GM12878 (cell line): ENCODE measurements at regions not wholly inside any gene's neighbourhood (a gene's known extent, or its start where the extent isn't known, plus 50 kb on each side); places are given as distances from the start of the nearest gene placed in this dataset.

Experiments used
- ATAC-seq: fragments of 200-7000 bp; cut with Tn5 transposase; 3 replicates; pipeline ENCODE4 v1.9.1; 2020; ENCODE audit warnings: mild to moderate bottlenecking, moderate library complexity
- BruUV-seq: library from RNA; stranded (reverse); fragments of 400-500 nt; replicated peaks from 2 replicates; lab custom pipeline; 2021; lab: Mats Ljungman, UMichigan
- CTCF ChIA-PET: fragments of 300-600 bp; sonication (Branson Sonifier 250); formaldehyde crosslinking; extraction: SDS; loops from one replicate; lab custom pipeline; 2021; ENCODE audit warnings: inconsistent platforms; lab: Yijun Ruan, JAX
- POLR2A ChIA-PET: fragments of 350-600 bp; formaldehyde crosslinking; extraction: SDS; loops from one replicate; lab custom pipeline; 2021; ENCODE audit warnings: inconsistent platforms; lab: Charles Lee
- RAD21 ChIA-PET: fragments of 300-600 bp; sonication (Branson Sonifier 250); formaldehyde crosslinking; loops from one replicate; lab custom pipeline; 2023; ENCODE audit warnings: antibody characterized with exemption; ENCODE audit not compliant: unreplicated experiment; lab: Charles Lee
- SMC1A ChIA-PET: fragments of 300-600 bp; sonication (Branson Sonifier 250); formaldehyde crosslinking; loops from one replicate; lab custom pipeline; 2023; ENCODE audit not compliant: unreplicated experiment, uncharacterized antibody; lab: Charles Lee
- DNase-seq: peaks from one replicate; pipeline ENCODE4 v3.0.0-alpha.2; 2011; ENCODE audit warnings: low read depth, low spot score
- FAIRE-seq: peaks from 3 replicates; lab custom pipeline; 2011; peaks lifted over from hg19 to GRCh38; lab: Jason Lieb, UNC
- H2AFZ ChIP-seq: 2 replicates; pipeline ENCODE4 v1.6.0; 2011; ENCODE audit warnings: low read depth, low read length, control low read depth; ENCODE audit not compliant: control insufficient read depth
- H3K27ac ChIP-seq: 2 replicates; pipeline ENCODE4 v1.5.1; 2011; ENCODE audit warnings: control low read depth; ENCODE audit not compliant: control insufficient read depth, insufficient read depth
- H3K27me3 ChIP-seq, 2 experiments: replicated peaks in 1 of 2; 2 replicates each; pipeline versions ENCODE4 v1.6.0 to v1.6.1; 2011; ENCODE audit warnings: low read length in 1 of 2; ENCODE audit not compliant: control insufficient read depth in 2 of 2, insufficient read depth in 2 of 2
- H3K36me3 ChIP-seq, 2 experiments: 2 replicates each; pipeline ENCODE4 v1.5.1; 2011; ENCODE audit warnings: low read length in 1 of 2; ENCODE audit not compliant: control insufficient read depth in 2 of 2, insufficient read depth in 2 of 2
- H3K4me1 ChIP-seq: 2 replicates; pipeline ENCODE4 v1.6.1; 2011; ENCODE audit warnings: mild to moderate bottlenecking, low read length, moderate library complexity, mixed read lengths; ENCODE audit not compliant: control insufficient read depth, insufficient read depth
- H3K4me2 ChIP-seq: 2 replicates; pipeline ENCODE4 v1.6.0; 2011; ENCODE audit warnings: control low read depth; ENCODE audit not compliant: control insufficient read depth, insufficient read depth
- H3K4me3 ChIP-seq: fragments of 200-600 bp; sonication (generic); 2 replicates; pipeline ENCODE4 v1.5.1; 2016
- H3K79me2 ChIP-seq: 2 replicates; pipeline ENCODE4 v1.6.0; 2011; ENCODE audit warnings: low read length; ENCODE audit not compliant: control insufficient read depth, insufficient read depth
- H3K9ac ChIP-seq: 2 replicates; pipeline ENCODE4 v1.8.0; 2011; ENCODE audit warnings: low read length, control low read depth, mixed read lengths; ENCODE audit not compliant: control insufficient read depth, insufficient read depth
- H3K9me3 ChIP-seq: replicated peaks from 3 replicates; pipeline ENCODE4 v1.5.1; 2011; ENCODE audit warnings: mild to moderate bottlenecking, low read length; ENCODE audit not compliant: control insufficient read depth, insufficient read depth
- H4K20me1 ChIP-seq: 2 replicates; pipeline ENCODE4 v1.6.0; 2011; ENCODE audit not compliant: control insufficient read depth, insufficient read depth
- ASH2L ChIP-seq: fragments of 300-600, 200-600 bp; sonication (generic); IDR thresholded peaks from 2 replicates; pipeline ENCODE4 v1.6.1; 2017; ENCODE audit warnings: low read depth, mild to moderate bottlenecking, borderline replicate concordance
- BCL11A ChIP-seq: IDR thresholded peaks from 2 replicates; pipeline ENCODE4 v1.6.1; 2011; ENCODE audit warnings: low read depth, low read length
- CBFB ChIP-seq: IDR thresholded peaks from 2 replicates; pipeline ENCODE4 v1.6.1; 2016; ENCODE audit warnings: antibody characterized with exemption, low read depth
- CEBPB ChIP-seq, 2 experiments: fragments of 150-350 bp in 1 of 2; IDR thresholded peaks; 2 replicates each; pipeline ENCODE4 v1.6.1; 2012 to 2014; ENCODE audit warnings: low read depth in 2 of 2, low read length in 2 of 2, borderline replicate concordance in 1 of 2, inconsistent platforms in 1 of 2
- ETV6 ChIP-seq, 2 experiments: fragments of 450-650 bp in 1 of 2; IDR thresholded peaks in 1 of 2; conservative IDR thresholded peaks in 1 of 2; 2 replicates each; pipeline ENCODE4 v1.6.1; 2014; ENCODE audit warnings: antibody characterized with exemption in 1 of 2, borderline replicate concordance in 1 of 2, low read depth in 1 of 2, mild to moderate bottlenecking in 1 of 2, moderate library complexity in 1 of 2
- HDAC2 ChIP-seq: fragments of 200-600 bp; sonication (generic); IDR thresholded peaks from 2 replicates; pipeline ENCODE4 v1.6.1; 2017
- HDGF ChIP-seq: fragments of 450-650 bp; IDR thresholded peaks from 2 replicates; pipeline ENCODE4 v1.6.1; 2016; ENCODE audit warnings: antibody characterized with exemption
- HSF1 ChIP-seq: fragments of 150-350 bp; IDR thresholded peaks from 2 replicates; pipeline ENCODE4 v1.6.1; 2014; ENCODE audit warnings: mild to moderate bottlenecking, low read depth, low read length
- MTA3 ChIP-seq: IDR thresholded peaks from 2 replicates; pipeline ENCODE4 v1.6.1; 2012; ENCODE audit warnings: low read length, inconsistent platforms, borderline replicate concordance
- NFXL1 ChIP-seq: fragments of 450-650 bp; IDR thresholded peaks from 2 replicates; pipeline ENCODE4 v1.6.1; 2017; ENCODE audit warnings: antibody characterized with exemption, mild to moderate bottlenecking, borderline replicate concordance
- NR2C2 ChIP-seq: IDR thresholded peaks from 2 replicates; pipeline ENCODE4 v1.6.1; 2011; ENCODE audit warnings: borderline replicate concordance, low read depth; ENCODE audit not compliant: control insufficient read depth, insufficient read length
- PAX5 ChIP-seq: IDR thresholded peaks from 2 replicates; pipeline ENCODE4 v1.6.1; 2011; ENCODE audit warnings: low read depth, low read length, borderline replicate concordance
- POLR2AphosphoS5 ChIP-seq: IDR thresholded peaks from 2 replicates; pipeline ENCODE4 v1.6.1; 2011; ENCODE audit warnings: mild to moderate bottlenecking, low read length, inconsistent platforms
- RCOR1 ChIP-seq: conservative IDR thresholded peaks from 2 replicates; pipeline ENCODE4 v1.6.1; 2012; ENCODE audit warnings: low read depth, low read length, improper control_type of control experiment
- SUPT20H ChIP-seq: IDR thresholded peaks from 2 replicates; pipeline ENCODE4 v1.6.1; 2011; ENCODE audit warnings: low read depth, mild to moderate bottlenecking, low read length, moderate library complexity, borderline replicate concordance; ENCODE audit not compliant: control insufficient read depth
- TCF3 ChIP-seq: IDR thresholded peaks from 2 replicates; pipeline ENCODE4 v1.6.1; 2012; ENCODE audit warnings: low read depth, mild to moderate bottlenecking, low read length, borderline replicate concordance; ENCODE audit not compliant: insufficient read depth
- USF1 ChIP-seq: IDR thresholded peaks from 2 replicates; pipeline ENCODE4 v1.6.1; 2011; ENCODE audit warnings: borderline replicate concordance, low read depth, mild to moderate bottlenecking, moderate library complexity, mixed read lengths, low read length; ENCODE audit not compliant: insufficient read depth; ENCODE audit errors: extremely low read length
- ZNF217 ChIP-seq: fragments of 450-650 bp; IDR thresholded peaks from 2 replicates; pipeline ENCODE4 v1.6.1; 2017; ENCODE audit warnings: antibody characterized with exemption, mild to moderate bottlenecking
- ZNF622 ChIP-seq: fragments of 450-650 bp; IDR thresholded peaks from 2 replicates; pipeline ENCODE4 v1.6.1; 2017; ENCODE audit warnings: mild to moderate bottlenecking, inconsistent platforms
- WGBS: methylation state at CpG from one replicate; pipeline ENCODE4 v1.1.6; 2016; ENCODE audit warnings: low lambda C conversion rate; ENCODE audit not compliant: insufficient replicate concordance, insufficient coverage; ENCODE audit errors: missing lambda C conversion rate; 5-methylcytosine and 5-hydroxymethylcytosine counted together
- in situ Hi-C: fragments of 300-500 bp; cut with MboI; formaldehyde crosslinking; loops from 9 replicates; pipeline ENCODE4 v1.14.3; 2018; ENCODE audit warnings: mixed read lengths
- intact Hi-C: fragments of 100-400 bp; cut with micrococcal nuclease; formaldehyde crosslinking; loops from one replicate; pipeline ENCODE4 v1.14.2; 2022; ENCODE audit not compliant: unreplicated experiment

GRCh38 chr2:167721593-167721992 is 525.8 kb downstream of the STK39 start:
- no peaks in the 10 kb centered on the region for H4K20me1 ChIP-seq
- H3K9me3 ChIP-seq = no peaks in the 10 kb centered on the region
- H3K27me3 ChIP-seq = no peaks in the 10 kb centered on the region
- CTCF ChIA-PET = no interaction called here
- no peak overlapping the region for H2AFZ ChIP-seq
- RAD21 ChIA-PET = no interaction called here
- intact Hi-C loops (no loop called here), in situ Hi-C loops (no loop called here)
- H3K27ac ChIP-seq = no peak overlapping the region
- SMC1A ChIA-PET = no interaction called here
- no peak overlapping the region for H3K9ac ChIP-seq
- no peak for DNase-seq
- no peaks in the 10 kb centered on the region for H3K4me1 ChIP-seq
- no peaks in the 10 kb centered on the region for H3K79me2 ChIP-seq
- POLR2A ChIA-PET = no interaction called here
- no peak for TF ChIP-seq HDGF
- no peak for TF ChIP-seq ETV6 (conservative IDR thresholded peaks at IDR 0.05 in 1 of 2, IDR thresholded peaks at IDR 0.05 in 1 of 2; ENCODE audit: borderline replicate concordance in 1 of 2, low read depth in 1 of 2)
- no peak for TF ChIP-seq USF1
- TF ChIP-seq HDAC2 = no peak
- TF ChIP-seq HSF1 = no peak
- TF ChIP-seq CBFB = no peak
- TF ChIP-seq, all 136 proteins: peak for 0
- FAIRE-seq = no peak
- 9% methylated on average over 3 of the region's 3 CpGs for WGBS
- no TSS peak for BruUV-seq
- Histone ChIP-seq H3K36me3 (no peaks in the 10 kb centered on the region), H3K4me2 (no peak overlapping the region), H3K4me3 (no peak overlapping the region)
- ATAC-seq = no peak

- ChIA-PET POLR2A (no interaction called here), CTCF (no interaction called here), RAD21 (no interaction called here), SMC1A (no interaction called here)
- Histone ChIP-seq H3K79me2 (no peaks in the 10 kb centered on the region), H3K4me3 (no peak overlapping the region), H3K4me1 (no peaks in the 10 kb centered on the region), H2AFZ (no peak overlapping the region), H3K4me2 (no peak overlapping the region), H4K20me1 (no peaks in the 10 kb centered on the region), H3K27me3 (no peaks in the 10 kb centered on the region), H3K36me3 (no peaks in the 10 kb centered on the region), H3K27ac (no peak overlapping the region), H3K9me3 (no peaks in the 10 kb centered on the region), H3K9ac (no peak overlapping the region)
- WGBS = 0% methylated on average over 4 of the region's 4 CpGs
- in situ Hi-C loops (no loop called here), intact Hi-C loops (no loop called here)
- ATAC-seq = no peak
- BruUV-seq = no TSS peak
- no peak for DNase-seq
- FAIRE-seq = no peak
- no peak for TF ChIP-seq CEBPB (IDR thresholded peaks at IDR 0.05; ENCODE audit: borderline replicate concordance in 1 of 2, low read depth in 2 of 2, low read length in 2 of 2)
- no peak for TF ChIP-seq MTA3
- no peak for TF ChIP-seq PAX5
- no peak for TF ChIP-seq TCF3
- TF ChIP-seq BCL11A = no peak
- TF ChIP-seq NFXL1 = no peak
- TF ChIP-seq ASH2L = no peak
- TF ChIP-seq NR2C2 = no peak
- TF ChIP-seq POLR2AphosphoS5 = no peak
- TF ChIP-seq ZNF622 = no peak
- TF ChIP-seq SUPT20H = no peak
- no peak for TF ChIP-seq ZNF217
- no peak for TF ChIP-seq RCOR1
Observed at GRCh38 chr2:167719410-167719809, 528.0 kb downstream of the STK39 start.
